ENCODE measurements at regions not wholly inside any gene's neighbourhood (a gene's known extent, or its start where the extent isn't known, plus 50 kb on each side); places are given as distances from the start of the nearest gene placed in this dataset.

DNA sequence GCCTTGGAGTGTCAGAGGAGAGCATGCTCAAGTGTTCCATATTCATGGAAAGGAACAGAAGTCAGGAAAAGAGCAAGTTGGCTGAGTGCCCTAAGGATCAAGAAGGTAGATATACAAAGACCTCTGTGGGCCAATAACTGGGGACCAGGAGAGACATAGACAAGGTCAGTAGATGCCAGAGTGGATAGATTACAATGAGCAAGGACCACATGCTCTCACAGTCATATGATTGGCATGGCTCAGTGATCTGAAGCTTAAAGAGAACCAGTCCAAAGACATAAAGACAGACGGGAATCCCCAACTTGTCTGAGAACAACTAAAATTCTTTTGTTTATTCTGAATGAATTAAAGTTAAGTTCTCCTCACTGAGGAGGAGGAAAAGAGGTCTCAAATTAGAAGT lies 289.7 kb downstream of the HS3ST1 start:
- TF ChIP-seq, protein P1, sequence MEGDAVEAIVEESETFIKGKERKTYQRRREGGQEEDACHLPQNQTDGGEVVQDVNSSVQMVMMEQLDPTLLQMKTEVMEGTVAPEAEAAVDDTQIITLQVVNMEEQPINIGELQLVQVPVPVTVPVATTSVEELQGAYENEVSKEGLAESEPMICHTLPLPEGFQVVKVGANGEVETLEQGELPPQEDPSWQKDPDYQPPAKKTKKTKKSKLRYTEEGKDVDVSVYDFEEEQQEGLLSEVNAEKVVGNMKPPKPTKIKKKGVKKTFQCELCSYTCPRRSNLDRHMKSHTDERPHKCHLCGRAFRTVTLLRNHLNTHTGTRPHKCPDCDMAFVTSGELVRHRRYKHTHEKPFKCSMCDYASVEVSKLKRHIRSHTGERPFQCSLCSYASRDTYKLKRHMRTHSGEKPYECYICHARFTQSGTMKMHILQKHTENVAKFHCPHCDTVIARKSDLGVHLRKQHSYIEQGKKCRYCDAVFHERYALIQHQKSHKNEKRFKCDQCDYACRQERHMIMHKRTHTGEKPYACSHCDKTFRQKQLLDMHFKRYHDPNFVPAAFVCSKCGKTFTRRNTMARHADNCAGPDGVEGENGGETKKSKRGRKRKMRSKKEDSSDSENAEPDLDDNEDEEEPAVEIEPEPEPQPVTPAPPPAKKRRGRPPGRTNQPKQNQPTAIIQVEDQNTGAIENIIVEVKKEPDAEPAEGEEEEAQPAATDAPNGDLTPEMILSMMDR (IDR thresholded peaks at IDR 0.05; ENCODE audit: low read length), result no peak
- no peak for TF ChIP-seq EZH2 (IDR thresholded peaks at IDR 0.05; ENCODE audit: borderline replicate concordance, low read length)

Measured in OCI-LY1 (cell line).